ENCODE measurements at regions not wholly inside any gene's neighbourhood (a gene's known extent, or its start where the extent isn't known, plus 50 kb on each side); places are given as distances from the start of the nearest gene placed in this dataset.

DNA sequence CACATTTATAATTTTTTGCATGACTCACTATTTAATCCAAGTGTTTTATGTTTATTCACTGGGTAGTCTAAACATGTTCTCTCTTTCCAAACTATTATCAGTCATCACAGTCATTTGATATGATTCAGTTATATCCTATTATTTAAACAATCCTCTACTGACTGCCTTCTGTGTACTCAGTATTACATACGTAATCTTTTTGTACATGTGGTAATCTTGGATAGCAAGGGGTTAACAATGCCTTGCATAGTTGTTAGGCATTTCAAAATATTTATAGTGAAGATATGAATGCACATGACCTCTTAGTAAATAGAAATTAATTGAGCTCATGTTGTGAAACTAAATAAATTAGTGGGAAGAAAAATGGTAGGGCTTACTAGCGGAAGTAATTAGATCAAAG, 379.4 kb upstream of the KIAA1217 start:
- Histone ChIP-seq H3K4me3 (ENCODE audit: low read depth, low read length, poor library complexity, severe bottlenecking) (no peak overlapping the region), H3K4me2 (ENCODE audit: low read length) (no peak overlapping the region), H3K9me3 (ENCODE audit: low read length) (no peaks in the 10 kb centered on the region), H3K36me3 (ENCODE audit: insufficient read depth, low read length) (no peaks in the 10 kb centered on the region), H2AFZ (ENCODE audit: low read length) (no peak overlapping the region), H3K27ac (ENCODE audit: low read depth, low read length, poor library complexity, severe bottlenecking) (no peak overlapping the region), H3K4me1 (ENCODE audit: insufficient read depth, low read length, poor library complexity, severe bottlenecking) (no peaks in the 10 kb centered on the region), H3K9me2 (ENCODE audit: insufficient read depth, low read length) (no peaks in the 10 kb centered on the region), H3K79me2 (ENCODE audit: insufficient read depth, low read depth, low read length) (no peaks in the 10 kb centered on the region), H4K20me1 (ENCODE audit: insufficient read depth, low read length) (no peaks in the 10 kb centered on the region)
- intact Hi-C loops (cut with micrococcal nuclease; ENCODE audit: unreplicated experiment): no loop called here
- BruUV-seq (replicated peaks): no TSS peak
- ChIA-PET POLR2A (no interaction called here), CTCF (ENCODE audit: unreplicated experiment) (no interaction called here)
- no peak for DNase-seq (ENCODE audit: low spot score)
- no peak for TF ChIP-seq EZH2phosphoT487 (IDR thresholded peaks at IDR 0.05; ENCODE audit: borderline replicate concordance, low read depth, low read length)
- TF ChIP-seq, protein P1, sequence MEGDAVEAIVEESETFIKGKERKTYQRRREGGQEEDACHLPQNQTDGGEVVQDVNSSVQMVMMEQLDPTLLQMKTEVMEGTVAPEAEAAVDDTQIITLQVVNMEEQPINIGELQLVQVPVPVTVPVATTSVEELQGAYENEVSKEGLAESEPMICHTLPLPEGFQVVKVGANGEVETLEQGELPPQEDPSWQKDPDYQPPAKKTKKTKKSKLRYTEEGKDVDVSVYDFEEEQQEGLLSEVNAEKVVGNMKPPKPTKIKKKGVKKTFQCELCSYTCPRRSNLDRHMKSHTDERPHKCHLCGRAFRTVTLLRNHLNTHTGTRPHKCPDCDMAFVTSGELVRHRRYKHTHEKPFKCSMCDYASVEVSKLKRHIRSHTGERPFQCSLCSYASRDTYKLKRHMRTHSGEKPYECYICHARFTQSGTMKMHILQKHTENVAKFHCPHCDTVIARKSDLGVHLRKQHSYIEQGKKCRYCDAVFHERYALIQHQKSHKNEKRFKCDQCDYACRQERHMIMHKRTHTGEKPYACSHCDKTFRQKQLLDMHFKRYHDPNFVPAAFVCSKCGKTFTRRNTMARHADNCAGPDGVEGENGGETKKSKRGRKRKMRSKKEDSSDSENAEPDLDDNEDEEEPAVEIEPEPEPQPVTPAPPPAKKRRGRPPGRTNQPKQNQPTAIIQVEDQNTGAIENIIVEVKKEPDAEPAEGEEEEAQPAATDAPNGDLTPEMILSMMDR (conservative IDR thresholded peaks at IDR 0.05; ENCODE audit: low read length): no peak

DNA sequence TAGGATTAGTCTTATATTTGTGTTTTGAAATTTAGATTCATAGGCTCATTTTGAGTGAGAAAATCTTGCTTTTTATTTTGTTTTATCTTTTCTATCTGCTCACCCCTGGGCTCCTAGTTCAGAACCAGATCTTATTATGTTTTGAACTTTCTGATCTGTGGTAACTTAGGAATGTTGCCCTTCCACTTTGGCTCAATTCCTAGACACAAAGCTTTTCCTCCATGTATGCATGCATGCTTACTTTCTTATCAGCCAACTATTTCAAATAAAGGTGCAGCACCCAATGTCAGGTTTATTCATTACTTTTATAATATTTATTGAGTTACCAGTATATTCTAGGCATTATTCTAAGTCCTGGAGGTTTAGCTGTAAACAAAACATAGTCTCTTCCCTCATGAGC, 374.8 kb upstream of the KIAA1217 start:
- no TSS peak for BruUV-seq (replicated peaks)
- H3K79me2 ChIP-seq (ENCODE audit: insufficient read depth, low read depth, low read length): no peaks in the 10 kb centered on the region

DNA sequence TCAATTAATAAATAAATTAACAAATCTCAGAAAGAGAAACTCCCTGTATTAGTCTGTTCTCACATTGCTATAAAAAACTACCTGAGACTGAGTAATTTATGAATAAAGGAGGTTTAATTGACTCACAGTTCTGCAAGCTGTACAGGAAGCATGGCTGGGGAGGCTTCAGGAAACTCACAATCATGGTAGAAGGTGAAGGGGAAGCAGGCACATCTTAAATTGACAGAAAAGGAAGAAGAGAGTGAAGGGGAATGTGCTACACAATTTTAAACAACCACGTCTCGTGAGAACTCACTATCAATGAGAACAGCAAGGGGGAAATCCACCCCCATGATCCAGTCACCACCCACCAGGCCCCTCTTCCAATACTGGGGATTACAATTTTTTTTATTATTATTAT, 358.3 kb upstream of the KIAA1217 start:
- no TSS peak for BruUV-seq (replicated peaks)
- H3K4me2 ChIP-seq (ENCODE audit: low read length): no peak overlapping the region
- no peaks in the 10 kb centered on the region for H3K79me2 ChIP-seq (ENCODE audit: insufficient read depth, low read depth, low read length)
- no peaks in the 10 kb centered on the region for H3K36me3 ChIP-seq (ENCODE audit: insufficient read depth, low read length)
- no peaks in the 10 kb centered on the region for H3K9me2 ChIP-seq (ENCODE audit: insufficient read depth, low read length)
- intact Hi-C loops (cut with micrococcal nuclease; ENCODE audit: unreplicated experiment): no loop called here
- H3K27ac ChIP-seq (ENCODE audit: low read depth, low read length, poor library complexity, severe bottlenecking): no peak overlapping the region
- H4K20me1 ChIP-seq (ENCODE audit: insufficient read depth, low read length): no peaks in the 10 kb centered on the region
- no peak overlapping the region for H2AFZ ChIP-seq (ENCODE audit: low read length)
- H3K9me3 ChIP-seq (ENCODE audit: low read length): no peaks in the 10 kb centered on the region
- no peaks in the 10 kb centered on the region for H3K4me1 ChIP-seq (ENCODE audit: insufficient read depth, low read length, poor library complexity, severe bottlenecking)
- CTCF ChIA-PET (ENCODE audit: unreplicated experiment): no interaction called here
- DNase-seq (ENCODE audit: low spot score): no peak
- TF ChIP-seq, protein P1 (conservative IDR thresholded peaks at IDR 0.05; ENCODE audit: low read length): no peak
- POLR2A ChIA-PET: no interaction called here
- no peak overlapping the region for H3K4me3 ChIP-seq (ENCODE audit: low read depth, low read length, poor library complexity, severe bottlenecking)

More for the DNA sequence above, 374.8 kb upstream of the KIAA1217 start:
- Histone ChIP-seq H3K36me3 (ENCODE audit: insufficient read depth, low read length) (no peaks in the 10 kb centered on the region), H3K4me1 (ENCODE audit: insufficient read depth, low read length, poor library complexity, severe bottlenecking) (no peaks in the 10 kb centered on the region), H3K9me2 (ENCODE audit: insufficient read depth, low read length) (no peaks in the 10 kb centered on the region), H3K9me3 (ENCODE audit: low read length) (no peaks in the 10 kb centered on the region), H2AFZ (ENCODE audit: low read length) (no peak overlapping the region), H3K4me3 (ENCODE audit: low read depth, low read length, poor library complexity, severe bottlenecking) (no peak overlapping the region), H3K27ac (ENCODE audit: low read depth, low read length, poor library complexity, severe bottlenecking) (no peak overlapping the region), H4K20me1 (ENCODE audit: insufficient read depth, low read length) (no peaks in the 10 kb centered on the region), H3K4me2 (ENCODE audit: low read length) (no peak overlapping the region)
- CTCF ChIA-PET (ENCODE audit: unreplicated experiment): no interaction called here
- no peak for DNase-seq (ENCODE audit: low spot score)
- intact Hi-C loops (cut with micrococcal nuclease; ENCODE audit: unreplicated experiment): no loop called here
- TF ChIP-seq EZH2phosphoT487 (IDR thresholded peaks at IDR 0.05; ENCODE audit: borderline replicate concordance, low read depth, low read length): no peak
- POLR2A ChIA-PET: no interaction called here

Data from OCI-LY7 (cell line).